Natural killer cell (primary cell): ENCODE measurements at regions not wholly inside any gene's neighbourhood (a gene's known extent, or its start where the extent isn't known, plus 50 kb on each side); places are given as distances from the start of the nearest gene placed in this dataset.
A peak's percentile ranks its signal among the peaks of the same experiment; 100 is the strongest.

Experiments
- ATAC-seq, 3 donors: fragments of 150-1000 bp in 2 of 3; fragments of 200-7000 bp in 1 of 3; cut with Tn5 transposase; 1 replicate in 1 of 3; 2 replicates in 2 of 3; pipeline ENCODE4 v1.10.0; 2021; ENCODE audit warnings: mild to moderate bottlenecking in 2 of 3, moderate library complexity in 2 of 3
- DNase-seq, 2 donors: peaks; one replicate each; pipeline versions ENCODE4 v3.0.0 to v3.0.0-alpha.2; 2013 to 2021; ENCODE audit warnings: mixed read lengths in 1 of 2
- H3K27ac ChIP-seq: one replicate; pipeline ENCODE4 v1.5.1; 2013; ENCODE audit warnings: mild to moderate bottlenecking, low read length
- H3K27me3 ChIP-seq: one replicate; pipeline ENCODE4 v1.6.1; 2013; ENCODE audit warnings: low read length; ENCODE audit not compliant: control insufficient read depth, insufficient read depth
- H3K36me3 ChIP-seq: one replicate; pipeline ENCODE4 v1.6.1; 2013; ENCODE audit warnings: low read length; ENCODE audit not compliant: control insufficient read depth, insufficient read depth
- H3K4me1 ChIP-seq: one replicate; pipeline ENCODE4 v1.6.1; 2013; ENCODE audit warnings: low read length; ENCODE audit not compliant: control insufficient read depth, insufficient read depth
- H3K4me3 ChIP-seq: one replicate; pipeline ENCODE4 v1.5.1; 2013; ENCODE audit warnings: low read length
- H3K9me3 ChIP-seq: one replicate; pipeline ENCODE4 v1.6.1; 2013; ENCODE audit warnings: low read length; ENCODE audit not compliant: control insufficient read depth, insufficient read depth
- H3K27ac Mint-ChIP-seq, 2 donors: one replicate each; pipeline ENCODE4 v1.8.0; 2022; ENCODE audit warnings: mild to moderate bottlenecking in 2 of 2, mixed read lengths in 2 of 2, moderate library complexity in 1 of 2
- H3K27me3 Mint-ChIP-seq, 2 donors: one replicate each; pipeline ENCODE4 v1.8.0; 2022; ENCODE audit warnings: low read depth in 2 of 2, mixed read lengths in 2 of 2
- H3K36me3 Mint-ChIP-seq: one replicate; pipeline ENCODE4 v1.8.0; 2022; ENCODE audit warnings: mixed read lengths
- H3K4me1 Mint-ChIP-seq, 2 donors: one replicate each; pipeline ENCODE4 v1.8.0; 2022; ENCODE audit warnings: mixed read lengths in 2 of 2
- H3K4me3 Mint-ChIP-seq: one replicate; pipeline ENCODE4 v1.8.0; 2022; ENCODE audit warnings: mild to moderate bottlenecking, moderate library complexity, mixed read lengths
- H3K9me3 Mint-ChIP-seq, 2 donors: one replicate each; pipeline ENCODE4 v1.8.0; 2022; ENCODE audit warnings: mixed read lengths in 2 of 2
- WGBS: methylation state at CpG from one replicate; pipeline ENCODE4 v1.1.7; 2013; ENCODE audit warnings: missing lambda C conversion rate; ENCODE audit not compliant: insufficient coverage; 5-methylcytosine and 5-hydroxymethylcytosine counted together
- intact Hi-C: fragments of 100-400 bp; cut with micrococcal nuclease; formaldehyde crosslinking; loops from one replicate; pipeline ENCODE4 v1.14.2; 2022
- TF ChIP-seq, protein P1 (sequence below): fragments of 200-600 bp; IDR thresholded peaks from one replicate; pipeline ENCODE4 v1.8.0; 2022; ENCODE audit warnings: antibody characterized with exemption

DNA sequence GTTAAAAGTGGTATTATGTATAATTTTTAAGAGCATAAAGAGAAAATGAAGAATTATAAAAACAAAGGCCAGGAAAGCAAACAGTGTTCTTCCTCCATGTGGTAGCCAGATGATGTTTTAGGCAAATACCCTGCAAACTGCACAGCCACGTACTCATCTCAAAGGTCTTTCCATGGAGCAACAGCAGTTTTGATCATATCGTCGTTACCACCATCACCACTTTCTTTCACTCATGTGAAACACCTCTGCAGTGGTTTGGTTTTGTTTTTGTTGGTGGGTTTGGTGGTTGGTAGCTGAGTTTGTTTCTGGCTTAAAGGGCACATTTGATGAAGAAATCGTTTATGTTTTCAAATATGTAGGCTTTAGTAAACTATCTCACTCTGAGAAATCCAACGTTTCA is 229.9 kb upstream of the AMELY start:
- Histone ChIP-seq H3K27ac (no peak overlapping the region), H3K4me1 (peaks cover 21% of the 10 kb centered on the region), H3K4me3 (no peak overlapping the region), H3K9me3 (no peaks in the 10 kb centered on the region), H3K27me3 (no peaks in the 10 kb centered on the region), H3K36me3 (no peaks in the 10 kb centered on the region)
- peak overlapping the region in 1 of 2 donors; percentile 3 for H3K27ac Mint-ChIP-seq
- TF ChIP-seq, protein P1, sequence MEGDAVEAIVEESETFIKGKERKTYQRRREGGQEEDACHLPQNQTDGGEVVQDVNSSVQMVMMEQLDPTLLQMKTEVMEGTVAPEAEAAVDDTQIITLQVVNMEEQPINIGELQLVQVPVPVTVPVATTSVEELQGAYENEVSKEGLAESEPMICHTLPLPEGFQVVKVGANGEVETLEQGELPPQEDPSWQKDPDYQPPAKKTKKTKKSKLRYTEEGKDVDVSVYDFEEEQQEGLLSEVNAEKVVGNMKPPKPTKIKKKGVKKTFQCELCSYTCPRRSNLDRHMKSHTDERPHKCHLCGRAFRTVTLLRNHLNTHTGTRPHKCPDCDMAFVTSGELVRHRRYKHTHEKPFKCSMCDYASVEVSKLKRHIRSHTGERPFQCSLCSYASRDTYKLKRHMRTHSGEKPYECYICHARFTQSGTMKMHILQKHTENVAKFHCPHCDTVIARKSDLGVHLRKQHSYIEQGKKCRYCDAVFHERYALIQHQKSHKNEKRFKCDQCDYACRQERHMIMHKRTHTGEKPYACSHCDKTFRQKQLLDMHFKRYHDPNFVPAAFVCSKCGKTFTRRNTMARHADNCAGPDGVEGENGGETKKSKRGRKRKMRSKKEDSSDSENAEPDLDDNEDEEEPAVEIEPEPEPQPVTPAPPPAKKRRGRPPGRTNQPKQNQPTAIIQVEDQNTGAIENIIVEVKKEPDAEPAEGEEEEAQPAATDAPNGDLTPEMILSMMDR = no peak
- ATAC-seq (peak in 1 of 3 donors; percentile 31), DNase-seq (peak in 1 of 2 donors; percentile 45)
- intact Hi-C loops = no loop called here
- WGBS = 13% methylated on average over 2 of the region's 5 CpGs
- H3K4me1 Mint-ChIP-seq = peaks cover 0 to 13% of the 10 kb centered on the region in 2 donors
- H3K27me3 Mint-ChIP-seq = peaks cover 0 to 13% of the 10 kb centered on the region in 2 donors
- no peaks in the 10 kb centered on the region for H3K9me3 Mint-ChIP-seq
- no peak overlapping the region for H3K4me3 Mint-ChIP-seq
- no peaks in the 10 kb centered on the region for H3K36me3 Mint-ChIP-seq
